CD4-positive, alpha-beta T cell treated with Interleukin-6 for 4 hours (primary cell): ENCODE measurements at regions not wholly inside any gene's neighbourhood (a gene's known extent, or its start where the extent isn't known, plus 50 kb on each side); places are given as distances from the start of the nearest gene placed in this dataset.
A peak's percentile ranks its signal among the peaks of the same experiment; 100 is the strongest.
"Not testable (repeated sequence)": the region's sequence is repeated elsewhere in the genome, so short reads cannot be mapped to it uniquely, and the experiment has no call there.

Experiments
- DNase-seq: peaks from one replicate; pipeline ENCODE4 v3.0.0-alpha.2; 2020; ENCODE audit warnings: mixed read lengths

- no peak for DNase-seq
These were observed 231.9 kb downstream of the TOMM20 start for GRCh38 chr1:234896477-234897389.

- DNase-seq: peak; percentile 26
These were observed 234.7 kb downstream of the TOMM20 start for GRCh38 chr1:234893725-234894630.

GRCh38 chr1:234893359-234893724 lies 235.3 kb downstream of the TOMM20 start:
- no peak for DNase-seq

GRCh38 chr1:234892642-234893041 lies 236.0 kb downstream of the TOMM20 start:
- no peak for DNase-seq

GRCh38 chr1:234891427-234891826 lies 237.2 kb downstream of the TOMM20 start:
- DNase-seq: no peak

GRCh38 chr1:234889643-234890042 lies 239.0 kb downstream of the TOMM20 start:
- DNase-seq: no peak

GRCh38 chr1:234888247-234888646 lies 240.4 kb downstream of the TOMM20 start:
- not testable (repeated sequence) for DNase-seq

GRCh38 chr1:234887016-234887900 lies 241.4 kb downstream of the TOMM20 start:
- no peak for DNase-seq

- no peak for DNase-seq
These were observed 242.3 kb downstream of the TOMM20 start for GRCh38 chr1:234886081-234886984.

GRCh38 chr1:234885601-234886000 lies 243.0 kb downstream of the TOMM20 start:
- no peak for DNase-seq

GRCh38 chr1:234884701-234885100 lies 243.9 kb downstream of the TOMM20 start:
- DNase-seq: no peak

GRCh38 chr1:234884006-234884405 lies 244.6 kb downstream of the TOMM20 start:
- no peak for DNase-seq

- no peak for DNase-seq
These were observed 245.7 kb downstream of the TOMM20 start for GRCh38 chr1:234882898-234883297.

GRCh38 chr1:234881893-234882771 lies 246.5 kb downstream of the TOMM20 start:
- DNase-seq: no peak

- no peak for DNase-seq
These were observed 249.2 kb downstream of the TOMM20 start for GRCh38 chr1:234879147-234880080.

GRCh38 chr1:234878288-234878687 lies 250.3 kb downstream of the TOMM20 start:
- DNase-seq: no peak

GRCh38 chr1:234877761-234878160 lies 250.9 kb downstream of the TOMM20 start:
- no peak for DNase-seq

- DNase-seq: no peak
These were observed 252.4 kb downstream of the TOMM20 start for GRCh38 chr1:234875953-234876855.
